ENCODE measurements at regions not wholly inside any gene's neighbourhood (a gene's known extent, or its start where the extent isn't known, plus 50 kb on each side); places are given as distances from the start of the nearest gene placed in this dataset.

- Mint-ChIP-seq H3K36me3 (ENCODE audit: low read depth) (no peaks in the 10 kb centered on the region), H3K9me3 (ENCODE audit: low read depth) (no peaks in the 10 kb centered on the region), H3K27ac (ENCODE audit: unreplicated experiment) (no peak overlapping the region), H3K27me3 (ENCODE audit: low read depth) (peaks cover 9% of the 10 kb centered on the region), H3K4me3 (ENCODE audit: unreplicated experiment) (no peak overlapping the region), H3K4me1 (ENCODE audit: low read depth) (no peaks in the 10 kb centered on the region)
- no peak for DNase-seq (ENCODE audit: low spot score)
- no peak for TF ChIP-seq CTCF (IDR thresholded peaks at IDR 0.05)
These were observed 522.9 kb downstream of the CDH26 start for GRCh38 chr20:60480950-60481742.

GRCh38 chr20:60481743-60482133 is 523.5 kb downstream of the CDH26 start:
- H3K9me3 Mint-ChIP-seq (ENCODE audit: low read depth) = no peaks in the 10 kb centered on the region
- DNase-seq (ENCODE audit: low spot score) = no peak
- no peak overlapping the region for H3K27ac Mint-ChIP-seq (ENCODE audit: unreplicated experiment)
- H3K27me3 Mint-ChIP-seq (ENCODE audit: low read depth) = peaks cover 8% of the 10 kb centered on the region
- no peak for TF ChIP-seq CTCF (IDR thresholded peaks at IDR 0.05)
- H3K4me1 Mint-ChIP-seq (ENCODE audit: low read depth) = no peaks in the 10 kb centered on the region
- no peaks in the 10 kb centered on the region for H3K36me3 Mint-ChIP-seq (ENCODE audit: low read depth)
- no peak overlapping the region for H3K4me3 Mint-ChIP-seq (ENCODE audit: unreplicated experiment)

- H3K27ac Mint-ChIP-seq (ENCODE audit: unreplicated experiment) = no peak overlapping the region
- DNase-seq (ENCODE audit: low spot score) = no peak
- no peaks in the 10 kb centered on the region for H3K4me1 Mint-ChIP-seq (ENCODE audit: low read depth)
- H3K36me3 Mint-ChIP-seq (ENCODE audit: low read depth) = no peaks in the 10 kb centered on the region
- no peak overlapping the region for H3K4me3 Mint-ChIP-seq (ENCODE audit: unreplicated experiment)
- TF ChIP-seq CTCF (IDR thresholded peaks at IDR 0.05) = no peak
- H3K27me3 Mint-ChIP-seq (ENCODE audit: low read depth) = peaks cover 8% of the 10 kb centered on the region
- no peaks in the 10 kb centered on the region for H3K9me3 Mint-ChIP-seq (ENCODE audit: low read depth)
These were observed 524.2 kb downstream of the CDH26 start for GRCh38 chr20:60482221-60483008.

GRCh38 chr20:60483371-60483770 is 525.1 kb downstream of the CDH26 start:
- Mint-ChIP-seq H3K4me1 (ENCODE audit: low read depth) (no peaks in the 10 kb centered on the region), H3K27ac (ENCODE audit: unreplicated experiment) (no peak overlapping the region), H3K36me3 (ENCODE audit: low read depth) (no peaks in the 10 kb centered on the region), H3K9me3 (ENCODE audit: low read depth) (no peaks in the 10 kb centered on the region), H3K27me3 (ENCODE audit: low read depth) (peaks cover 4% of the 10 kb centered on the region), H3K4me3 (ENCODE audit: unreplicated experiment) (no peak overlapping the region)
- DNase-seq (ENCODE audit: low spot score) = no peak
- no peak for TF ChIP-seq CTCF (IDR thresholded peaks at IDR 0.05)

GRCh38 chr20:60484316-60484715 is 526.1 kb downstream of the CDH26 start:
- no peak for TF ChIP-seq CTCF (IDR thresholded peaks at IDR 0.05)
- Mint-ChIP-seq H3K4me1 (ENCODE audit: low read depth) (no peaks in the 10 kb centered on the region), H3K27ac (ENCODE audit: unreplicated experiment) (no peak overlapping the region), H3K4me3 (ENCODE audit: unreplicated experiment) (no peak overlapping the region), H3K27me3 (ENCODE audit: low read depth) (peaks cover 4% of the 10 kb centered on the region), H3K36me3 (ENCODE audit: low read depth) (no peaks in the 10 kb centered on the region), H3K9me3 (ENCODE audit: low read depth) (no peaks in the 10 kb centered on the region)
- DNase-seq (ENCODE audit: low spot score) = no peak
